Adrenal gland (tissue), 9 donors: ENCODE measurements at regions not wholly inside any gene's neighbourhood (a gene's known extent, or its start where the extent isn't known, plus 50 kb on each side); places are given as distances from the start of the nearest gene placed in this dataset.

ENCODE experiments used
- DNase-seq, 7 donors: peaks; one replicate each; pipeline ENCODE4 v3.0.0-alpha.2; 2019 to 2020
- H3K27ac ChIP-seq, 5 donors: fragments of 200-600 bp; sonication (generic) in 4 of 5; 1 replicate in 3 of 5; 2 replicates in 2 of 5; pipeline versions ENCODE4 v1.5.1 to v1.8.0; 2016 to 2020; ENCODE audit warnings: mild to moderate bottlenecking in 1 of 5
- H3K27me3 ChIP-seq: fragments of 200-600 bp; 2 replicates; pipeline ENCODE4 v1.8.0; 2021
- H3K36me3 ChIP-seq, 2 donors: fragments of 200-600 bp; replicated peaks in 1 of 2; 1 replicate in 1 of 2; 2 replicates in 1 of 2; pipeline versions ENCODE4 v1.5.1 to v1.8.0; 2018 to 2022
- H3K4me1 ChIP-seq, 2 donors: fragments of 200-600 bp; replicated peaks in 1 of 2; 1 replicate in 1 of 2; 2 replicates in 1 of 2; pipeline versions ENCODE4 v1.5.1 to v1.8.0; 2018 to 2021
- H3K4me3 ChIP-seq, 4 donors: fragments of 200-600 bp; sonication (generic) in 3 of 4; one replicate each; pipeline ENCODE4 v1.5.1; 2016 to 2018
- H3K9me3 ChIP-seq, 3 donors: fragments of 200-600 bp; sonication (generic) in 1 of 3; replicated peaks in 1 of 3; 1 replicate in 2 of 3; 2 replicates in 1 of 3; pipeline versions ENCODE4 v1.5.1 to v1.8.0; 2016 to 2021
- CTCF ChIP-seq, 6 experiments: fragments of 450-650 bp in 4 of 6; fragments of 200-600 bp in 2 of 6; sonication (generic) in 1 of 6; IDR thresholded peaks; 1 replicate in 5 of 6; 2 replicates in 1 of 6; pipeline versions ENCODE4 v1.5.1 to v1.8.0; 2016 to 2021; ENCODE audit warnings: antibody characterized with exemption in 6 of 6, mild to moderate bottlenecking in 2 of 6, moderate library complexity in 1 of 6
- POLR2A ChIP-seq, 2 donors: fragments of 450-650 bp; IDR thresholded peaks; one replicate each; pipeline ENCODE4 v1.6.1; 2017; ENCODE audit warnings: antibody characterized with exemption in 2 of 2, mild to moderate bottlenecking in 2 of 2, moderate library complexity in 1 of 2
- WGBS, 4 donors: extraction: QIAGEN DNeasy Blood & Tissue Kit in 2 of 4; methylation state at CpG; one replicate each; pipeline versions ENCODE4 v1.1.5 to v1.1.7; 2013 to 2017; 5-methylcytosine and 5-hydroxymethylcytosine counted together
- intact Hi-C, 2 donors: fragments of 100-400 bp; cut with DNase I; formaldehyde crosslinking; loops; one replicate each; pipeline versions ENCODE4 v1.14.1 to v1.15.0; 2022 to 2023
- donor health status: healthy with polysubstance abuse.
- donor health status: Bipolar disorder and iron deficiency.
- donor health status: DM: yes; HTN: yes; CAD: no.
- donor health status: DM: no; HTN: no; CAD: no.
- donor health status: DM: no; HTN: no; CAD: no.

GRCh38 chr12:93261505-93262094 lies 116.1 kb upstream of the NUDT4 start:
- DNase-seq = no peak
- no peaks in the 10 kb centered on the region for H3K36me3 ChIP-seq
- WGBS, 4 donors = 51 to 58% (median 55%) methylated on average over 5 of the region's 5 CpGs
- peak overlapping the region in 2 of 4 donors; percentile 3 to 24 for H3K4me3 ChIP-seq
- no peaks in the 10 kb centered on the region for H3K9me3 ChIP-seq
- TF ChIP-seq POLR2A (IDR thresholded peaks at IDR 0.05) (no peak), CTCF (IDR thresholded peaks at IDR 0.05) (no peak)
- no peaks in the 10 kb centered on the region for H3K4me1 ChIP-seq
- intact Hi-C loops = no loop called here
- peak overlapping the region in 2 of 5 donors; percentile 29 to 49 for H3K27ac ChIP-seq
- no peaks in the 10 kb centered on the region for H3K27me3 ChIP-seq

DNA sequence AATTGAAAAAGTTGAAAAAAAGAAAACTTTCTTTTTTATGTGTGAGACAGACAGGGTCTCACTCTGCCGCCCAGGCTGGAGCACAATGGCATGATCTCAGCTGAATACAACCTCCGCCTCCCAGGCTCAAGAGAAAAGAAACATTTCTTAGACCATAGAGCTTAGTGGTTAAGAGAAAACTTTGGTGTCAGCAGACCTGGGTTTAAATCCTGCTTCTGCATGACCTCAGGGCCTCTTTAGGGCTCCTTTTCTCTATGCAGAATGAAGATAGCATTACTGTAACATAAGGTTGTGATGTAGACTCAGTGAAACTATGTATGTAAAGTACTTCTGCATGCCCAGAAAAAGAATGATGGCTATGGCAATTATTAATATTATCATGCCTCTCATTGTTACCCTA lies 104.7 kb upstream of the NUDT4 start:
- Histone ChIP-seq H3K4me1 (no peaks in the 10 kb centered on the region), H3K9me3 (no peaks in the 10 kb centered on the region), H3K27ac (no peak overlapping the region), H3K4me3 (no peak overlapping the region), H3K36me3 (no peaks in the 10 kb centered on the region), H3K27me3 (no peaks in the 10 kb centered on the region)
- WGBS, 4 donors = 95 to 100% (median 96%) methylated on average over 2 of the region's 2 CpGs
- TF ChIP-seq CTCF (IDR thresholded peaks at IDR 0.05) (no peak), POLR2A (IDR thresholded peaks at IDR 0.05) (no peak)
- intact Hi-C loops = no loop called here
- DNase-seq = no peak

DNA sequence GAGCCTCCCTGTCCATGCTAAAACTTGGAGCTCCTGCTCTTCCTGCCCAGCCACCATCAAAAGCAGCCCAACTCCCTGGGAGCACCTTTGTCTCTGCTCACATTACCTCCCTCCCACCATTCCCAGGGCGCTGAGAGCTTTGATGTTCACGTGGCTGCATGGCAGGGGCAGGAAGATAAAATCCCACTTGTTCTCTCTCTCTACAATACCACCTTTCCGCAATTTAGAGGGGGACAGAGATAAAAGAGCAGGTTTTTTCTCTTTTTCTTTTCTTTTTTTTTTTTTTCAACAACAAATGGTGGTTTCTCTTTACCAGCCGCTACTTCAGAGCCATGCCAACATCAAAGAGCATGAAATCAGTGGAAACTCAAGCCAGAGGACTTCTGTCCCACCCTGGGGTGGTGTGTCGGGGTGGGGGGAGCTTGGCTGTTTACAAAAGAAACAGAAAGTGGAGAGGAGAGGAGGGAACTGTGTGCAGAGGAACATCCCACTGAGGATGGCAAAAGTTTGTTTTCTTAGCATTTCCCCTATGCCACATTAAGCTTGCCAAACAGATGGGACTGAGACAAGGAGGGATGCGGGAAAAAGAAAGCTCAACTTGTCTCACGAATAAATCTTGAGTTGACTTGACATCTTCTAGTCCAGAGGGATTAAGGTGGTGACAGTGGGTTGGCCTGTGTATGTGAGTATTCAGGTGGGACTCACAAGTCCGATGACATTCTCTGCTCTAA lies 103.7 kb upstream of the NUDT4 start:
- intact Hi-C loops = no loop called here
- Histone ChIP-seq H3K36me3 (no peaks in the 10 kb centered on the region), H3K9me3 (no peaks in the 10 kb centered on the region), H3K27ac (no peak overlapping the region), H3K4me1 (no peaks in the 10 kb centered on the region), H3K4me3 (no peak overlapping the region), H3K27me3 (no peaks in the 10 kb centered on the region)
- 62 to 79% (median 69%) methylated on average over 8 of the region's 8 CpGs for WGBS, 4 donors
- TF ChIP-seq CTCF (IDR thresholded peaks at IDR 0.05) = no peak
- no peak for TF ChIP-seq POLR2A (IDR thresholded peaks at IDR 0.05)
- no peak for DNase-seq

DNA sequence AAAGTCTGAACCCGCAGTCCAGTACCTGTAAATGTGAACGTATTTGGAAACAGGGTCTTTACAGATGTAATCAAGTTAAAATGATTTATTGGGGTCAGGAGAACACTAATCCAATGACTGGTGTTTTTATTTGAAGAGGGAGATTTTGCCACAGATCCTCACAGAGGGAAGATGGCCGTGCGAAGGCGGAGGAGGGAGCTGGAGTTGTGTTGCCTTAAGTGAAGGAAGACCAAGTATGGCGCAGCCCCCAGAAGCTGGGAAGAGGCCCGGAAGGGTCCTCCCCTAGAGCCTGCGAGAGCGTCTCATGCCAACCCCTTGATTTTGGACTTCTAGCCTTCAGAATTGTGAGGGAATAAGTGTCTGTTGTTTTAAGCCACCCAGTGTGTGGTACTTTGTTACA lies 102.8 kb upstream of the NUDT4 start:
- no peak for DNase-seq
- WGBS, 4 donors = 92 to 96% (median 94%) methylated on average over 5 to 9 of the region's 9 CpGs
- H3K4me1 ChIP-seq = no peaks in the 10 kb centered on the region
- H3K4me3 ChIP-seq = no peak overlapping the region
- TF ChIP-seq POLR2A (IDR thresholded peaks at IDR 0.05) (no peak), CTCF (IDR thresholded peaks at IDR 0.05) (no peak)
- no peaks in the 10 kb centered on the region for H3K27me3 ChIP-seq
- H3K36me3 ChIP-seq = no peaks in the 10 kb centered on the region
- intact Hi-C loops = no loop called here
- no peaks in the 10 kb centered on the region for H3K9me3 ChIP-seq
- H3K27ac ChIP-seq = no peak overlapping the region
